NCI-H2196 treated with DMSO at 0.1 percent for 48 hours (cell line): ENCODE measurements at regions not wholly inside any gene's neighbourhood (a gene's known extent, or its start where the extent isn't known, plus 50 kb on each side); places are given as distances from the start of the nearest gene placed in this dataset.

ENCODE experiments used
- DNase-seq: peaks from one replicate; lab custom pipeline; 2025; ENCODE audit not compliant: unreplicated experiment; lab: John Stamatoyannopoulos, UW

DNA sequence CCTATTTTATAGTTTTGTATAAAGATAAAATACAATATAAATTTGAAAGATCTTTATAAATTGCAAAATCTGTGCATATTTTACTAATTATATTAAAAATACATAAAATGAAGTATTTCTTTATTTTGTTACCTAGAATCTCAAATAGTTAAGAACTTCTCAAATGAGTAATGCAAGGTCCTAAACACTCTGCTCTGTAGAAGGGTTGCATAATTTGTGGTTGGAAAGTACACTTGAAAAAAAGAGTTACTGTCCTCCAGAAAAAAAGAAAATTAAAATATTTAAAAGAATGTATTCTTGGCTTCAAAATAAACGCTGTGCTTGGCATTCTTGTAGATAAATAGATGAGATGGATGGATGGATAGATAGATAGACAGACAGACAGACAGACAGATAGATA is 428.8 kb upstream of the CDH6 start:
- no peak for DNase-seq

DNA sequence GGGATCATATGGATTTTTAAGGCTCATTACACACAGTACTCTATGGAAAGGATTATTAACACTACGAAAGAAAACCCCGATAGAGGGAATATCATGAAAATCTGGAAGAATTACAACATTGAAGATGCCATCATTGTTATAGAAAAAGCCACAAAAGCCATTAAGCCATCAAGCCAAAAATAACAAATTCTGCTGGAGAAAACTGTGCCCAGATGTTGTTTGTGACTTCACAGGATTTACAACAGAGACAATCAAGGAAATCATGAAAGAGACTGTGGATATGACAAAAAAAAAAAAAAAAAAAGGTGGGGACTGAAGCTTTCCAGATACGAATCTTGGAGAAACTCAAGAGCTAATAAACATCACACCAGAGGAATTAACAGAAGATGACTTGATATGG is 433.8 kb upstream of the CDH6 start:
- DNase-seq: no peak

DNA sequence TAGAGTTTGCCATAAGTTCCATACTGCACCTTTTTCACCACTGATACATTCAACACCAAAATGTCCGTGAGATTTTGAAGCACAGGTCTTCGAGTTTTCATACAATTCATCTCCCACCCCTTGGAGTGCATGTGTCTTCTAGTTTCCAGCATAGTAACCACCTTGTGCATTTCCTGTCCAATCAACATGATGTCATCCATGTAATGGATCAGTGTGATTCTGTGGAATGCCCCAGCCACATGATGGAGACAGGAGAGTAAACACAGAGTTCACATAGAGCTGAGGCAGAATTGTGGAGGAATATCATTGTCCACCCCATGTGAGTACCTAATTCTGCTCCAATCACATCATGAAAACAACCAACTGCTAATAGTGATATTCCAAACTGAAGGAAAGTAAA is 441.5 kb upstream of the CDH6 start:
- no peak for DNase-seq

DNA sequence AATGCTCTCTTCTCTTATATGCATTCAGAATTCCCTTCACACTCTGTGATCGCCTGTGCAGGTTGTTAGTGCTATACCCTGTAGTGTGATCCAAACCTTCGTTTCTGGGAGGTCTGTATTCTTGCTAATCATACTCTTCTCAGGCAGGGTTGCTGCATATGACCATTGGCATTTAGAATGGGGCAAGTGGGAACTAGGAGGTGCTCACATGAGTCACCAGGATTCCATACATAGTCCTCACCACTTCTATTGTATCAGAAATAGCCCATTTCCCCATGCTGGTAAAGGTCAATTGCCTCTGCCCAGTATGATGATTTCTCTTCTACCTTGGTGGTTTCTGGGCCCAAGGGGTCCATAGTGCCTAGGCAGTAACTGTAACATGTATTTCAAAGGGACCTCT is 443.5 kb upstream of the CDH6 start:
- no peak for DNase-seq

DNA sequence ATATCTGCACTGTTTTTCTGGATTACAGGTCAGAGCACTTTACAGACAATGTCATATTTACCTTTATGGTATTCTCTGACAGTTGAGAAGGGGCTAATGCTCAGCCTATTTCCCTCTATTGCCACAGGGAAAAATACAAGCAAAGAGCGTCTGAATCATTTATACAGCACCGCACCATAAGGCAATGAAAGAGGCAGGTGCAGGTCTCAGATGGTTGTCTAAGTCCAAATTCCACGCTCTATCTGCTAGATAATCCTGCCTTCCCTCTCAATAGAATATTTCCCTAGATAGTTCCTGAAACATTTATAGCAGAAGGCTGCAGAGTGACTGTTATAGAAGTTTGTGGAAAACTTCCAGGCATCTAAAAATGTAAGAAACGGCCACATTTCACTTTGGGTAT is 446.1 kb upstream of the CDH6 start:
- no peak for DNase-seq

DNA sequence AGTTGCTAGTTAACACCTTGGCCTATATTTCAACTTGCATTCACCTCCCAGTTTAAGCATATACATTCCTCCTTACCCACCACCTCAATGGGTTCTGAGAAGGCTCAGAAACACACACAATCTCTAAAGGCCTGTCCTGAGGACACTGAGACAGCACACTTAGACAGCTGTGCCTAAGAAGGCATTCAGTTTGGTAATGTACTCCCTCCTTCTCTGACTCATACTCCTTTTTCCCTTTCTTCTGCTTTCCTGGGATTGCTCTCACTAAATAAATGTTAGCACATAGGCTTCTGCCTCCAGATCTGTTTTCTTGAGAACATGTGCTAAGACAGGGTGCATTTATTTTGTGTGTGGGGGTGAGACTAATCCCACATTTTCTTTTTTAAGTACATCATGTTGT is 456.8 kb upstream of the CDH6 start:
- DNase-seq: no peak

DNA sequence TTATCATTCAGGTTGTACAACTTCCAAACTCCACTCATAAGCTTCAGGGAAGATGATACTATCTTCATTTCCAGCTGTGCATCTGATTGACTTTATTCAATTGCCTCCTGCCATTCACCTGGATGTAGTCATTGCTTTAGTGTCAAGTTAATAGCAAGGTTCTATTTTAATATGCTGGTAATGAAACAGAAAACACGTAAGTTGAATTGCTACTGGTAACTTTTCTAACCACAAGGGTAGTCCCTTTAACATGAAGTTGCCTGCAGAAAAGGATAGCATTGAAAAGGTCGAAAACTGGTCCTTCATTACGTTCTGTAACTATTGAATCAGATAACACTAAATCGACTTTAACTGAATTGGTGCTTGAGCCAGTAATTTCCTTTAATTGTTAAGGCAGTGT is 459.4 kb upstream of the CDH6 start:
- DNase-seq: no peak

DNA sequence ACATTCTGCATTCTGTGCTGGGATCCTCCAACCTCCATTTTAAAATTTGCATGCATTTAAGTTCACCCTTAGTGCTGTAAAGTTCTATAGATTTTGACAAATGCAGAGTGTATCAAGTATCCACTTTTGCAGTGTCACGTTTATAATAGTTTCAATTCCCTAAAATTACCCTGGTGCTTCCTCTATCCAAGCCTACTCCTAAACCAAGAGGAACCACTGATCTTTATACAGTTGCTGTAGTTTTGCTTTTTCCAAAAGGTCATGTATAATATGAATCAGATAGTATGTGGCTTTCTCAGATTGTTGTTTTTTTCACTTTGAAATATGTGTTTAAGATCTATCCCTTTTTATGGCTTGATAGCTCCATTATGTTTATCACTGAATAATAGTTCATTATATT is 468.4 kb upstream of the CDH6 start:
- DNase-seq: no peak

DNA sequence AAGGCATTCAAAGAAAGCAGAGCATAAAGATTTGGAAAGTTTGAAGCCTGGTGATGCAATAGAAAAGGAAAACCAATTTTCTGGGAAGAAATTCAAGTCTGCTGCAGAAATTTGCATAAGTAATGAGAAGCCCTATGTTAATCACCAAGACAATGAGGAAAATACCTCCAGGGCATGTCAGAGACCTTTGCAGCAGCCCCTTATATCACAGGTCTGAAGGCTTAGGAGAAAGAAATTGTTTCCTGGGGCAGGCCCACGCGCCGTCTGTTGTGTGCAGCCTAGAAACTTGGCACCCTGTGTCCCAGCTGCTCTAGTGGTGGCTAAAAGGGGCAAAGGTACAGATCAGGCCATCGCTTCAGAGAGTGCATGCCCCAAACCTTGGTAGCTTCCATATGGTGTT is 495.3 kb upstream of the CDH6 start:
- DNase-seq: no peak

DNA sequence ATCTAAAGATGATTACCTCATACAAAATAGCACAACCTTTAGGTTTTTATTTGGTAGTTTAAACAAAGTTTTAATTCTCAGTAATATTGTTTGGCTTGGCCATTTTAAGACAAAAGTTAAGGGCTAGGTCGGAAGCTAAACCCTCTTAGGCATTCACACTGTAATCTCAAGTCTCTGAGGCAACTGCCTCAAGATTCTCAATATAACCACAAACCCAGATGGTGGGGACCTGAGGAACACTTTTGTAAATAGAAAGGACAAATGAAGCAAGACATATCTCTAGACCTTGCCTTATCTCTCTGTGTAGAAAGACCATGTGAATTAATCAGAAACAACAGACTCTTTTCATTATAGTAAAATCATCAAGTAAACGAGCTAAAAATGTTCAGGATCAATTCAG is 500.2 kb upstream of the CDH6 start:
- DNase-seq: no peak

DNA sequence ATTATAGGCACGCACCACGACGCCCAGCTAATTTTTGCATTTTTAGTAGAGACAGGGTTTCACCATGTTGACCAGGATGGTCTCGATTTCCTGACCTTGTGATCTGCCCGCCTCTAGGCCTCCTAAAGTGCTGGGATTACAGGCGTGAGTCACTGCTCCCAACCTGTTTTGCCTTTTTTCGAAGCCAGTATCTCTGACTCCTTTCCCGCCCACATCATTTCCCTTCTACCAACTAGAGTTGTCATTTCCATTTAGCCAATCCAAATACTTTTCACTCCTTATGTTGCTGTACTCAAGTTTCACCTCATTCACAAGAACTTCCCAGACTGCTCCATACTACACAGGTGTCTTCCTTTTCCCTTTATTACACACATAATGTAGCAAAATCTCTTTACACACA is 502.6 kb upstream of the CDH6 start:
- DNase-seq: no peak

DNA sequence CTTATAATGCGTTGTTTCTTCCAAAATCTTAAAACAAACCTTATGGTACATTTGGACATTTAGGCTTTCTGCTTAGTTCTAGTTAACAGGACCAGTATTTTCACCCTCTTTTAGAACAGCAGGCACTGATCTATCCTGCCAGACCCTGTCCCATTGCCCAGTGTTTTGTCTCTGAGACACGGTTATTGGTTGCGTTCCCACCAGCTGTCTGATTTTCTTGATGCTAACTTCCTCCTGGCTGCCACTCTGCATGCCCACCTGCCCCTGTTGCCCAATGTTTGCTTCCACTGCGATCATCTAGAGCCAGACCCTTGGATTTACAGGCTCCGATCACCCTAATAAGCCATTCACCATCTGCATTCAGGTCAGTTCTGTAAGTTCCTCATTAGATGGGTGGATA is 506.0 kb upstream of the CDH6 start:
- DNase-seq: no peak

DNA sequence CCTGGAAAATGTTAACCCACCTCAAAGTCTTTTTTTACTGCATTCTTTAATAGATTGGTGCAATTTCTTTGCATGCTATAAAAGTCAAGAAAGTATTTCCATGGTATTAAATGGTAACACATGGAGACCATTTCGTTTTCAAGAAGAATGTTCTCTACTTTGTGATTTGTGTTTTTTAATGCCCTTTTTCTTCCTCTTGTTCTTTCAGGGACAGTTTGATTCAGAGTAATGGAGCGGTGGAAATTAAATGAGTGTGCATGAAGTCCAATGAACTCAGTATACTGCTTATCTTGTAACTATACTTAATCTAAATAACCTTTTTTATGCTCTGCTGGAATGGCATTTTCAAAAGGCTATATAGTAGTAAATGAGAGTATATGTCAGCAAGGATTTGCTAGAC is 507.0 kb upstream of the CDH6 start:
- DNase-seq: no peak

DNA sequence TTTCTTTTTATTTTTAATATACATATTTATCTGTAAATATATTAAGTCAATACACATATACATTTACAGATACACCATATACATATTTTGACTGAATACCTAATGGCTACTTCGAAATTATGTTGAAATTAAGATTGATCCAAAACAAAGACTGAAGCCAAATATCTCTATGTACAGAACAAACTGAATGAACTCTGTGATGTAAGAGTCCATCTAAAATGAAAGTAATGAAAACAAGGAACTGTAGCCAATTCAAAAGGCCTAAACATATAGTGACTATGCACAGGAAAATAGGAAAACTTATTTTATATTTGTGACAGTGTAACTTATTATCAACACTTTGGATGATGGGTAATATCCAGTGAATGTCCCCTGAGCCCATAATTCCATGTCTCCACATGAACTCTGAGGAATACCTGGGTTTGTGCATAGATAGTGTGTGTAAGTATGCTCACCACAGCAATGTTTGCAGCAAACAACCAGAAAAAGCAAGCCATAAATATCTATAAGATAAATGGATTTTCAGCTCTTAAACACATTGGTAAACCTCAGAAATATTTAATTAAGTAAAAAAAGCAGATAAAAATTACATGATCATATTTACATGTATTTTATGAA is 517.2 kb upstream of the CDH6 start:
- DNase-seq: no peak

DNA sequence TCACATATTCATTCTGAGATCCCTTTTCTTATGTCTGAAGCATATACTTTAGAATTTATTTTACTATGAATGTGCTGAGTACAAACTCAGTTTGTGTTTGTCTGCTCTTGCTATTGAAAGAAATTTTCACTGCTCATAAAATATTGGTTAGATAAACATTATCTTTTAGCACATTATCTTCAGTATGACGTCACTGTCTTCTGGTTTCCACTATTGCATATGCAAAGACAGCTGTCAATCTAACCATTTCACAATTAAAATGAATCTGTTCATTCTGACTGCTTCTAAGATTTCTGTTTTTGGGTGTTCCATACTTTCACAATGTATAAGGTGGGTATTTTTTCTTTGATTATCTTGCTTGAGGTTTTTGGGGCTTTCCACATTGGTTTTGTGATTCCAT is 526.2 kb upstream of the CDH6 start:
- no peak for DNase-seq

DNA sequence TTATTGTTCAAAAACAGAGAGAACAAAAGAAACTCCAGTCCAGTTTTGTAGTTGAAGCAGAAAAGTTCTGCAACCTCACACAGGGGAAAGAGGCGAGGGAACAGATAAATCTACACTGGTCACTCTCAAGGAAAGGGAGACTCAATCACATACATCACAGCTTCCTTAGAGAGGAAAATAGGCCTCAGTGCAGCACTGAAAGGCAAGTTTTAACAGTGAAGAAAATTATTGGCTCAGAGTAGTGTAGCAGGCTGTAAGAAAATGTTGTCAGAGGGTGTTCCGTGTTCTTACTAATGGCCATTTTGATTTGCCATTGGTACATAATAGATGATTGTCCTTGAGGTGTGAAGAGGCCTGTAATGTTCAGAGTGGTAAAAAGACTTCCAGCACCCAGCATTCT is 530.0 kb upstream of the CDH6 start:
- DNase-seq: no peak

DNA sequence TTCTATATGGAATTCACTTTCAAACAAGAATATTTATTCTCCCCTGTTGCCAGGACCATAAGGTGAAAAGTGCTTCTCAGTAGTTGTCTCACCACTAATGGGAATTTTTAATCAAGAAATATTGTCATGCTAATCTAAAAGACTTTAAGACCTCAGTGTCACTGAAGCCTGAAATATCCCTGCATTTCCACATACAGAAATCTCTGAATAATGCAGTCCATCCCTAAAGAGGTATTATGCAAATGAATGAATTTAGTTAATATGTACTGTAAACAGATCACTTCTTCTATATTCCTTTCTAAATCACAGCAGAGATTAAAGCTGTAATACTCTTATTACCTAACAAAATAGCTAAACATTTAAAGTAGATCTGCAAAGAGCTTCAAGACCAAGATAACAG is 531.1 kb upstream of the CDH6 start:
- no peak for DNase-seq

DNA sequence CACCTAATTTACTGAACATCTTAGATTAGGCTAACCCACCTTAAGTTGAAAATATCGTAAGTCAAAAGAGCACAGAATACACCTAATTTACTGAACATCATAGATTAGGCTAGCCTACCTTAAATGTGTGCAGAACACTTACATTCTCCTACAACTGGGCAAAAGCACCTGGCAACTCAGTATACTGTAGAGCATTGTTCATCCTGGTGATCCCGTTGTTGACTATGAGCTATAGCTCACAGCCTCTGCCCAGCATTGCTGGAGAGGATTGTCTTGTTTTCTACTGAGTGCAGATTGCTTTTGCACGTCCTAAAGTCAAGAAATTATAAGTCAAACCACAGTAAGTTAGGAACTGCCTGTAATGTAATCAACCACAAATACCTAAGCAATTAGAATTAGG is 531.8 kb upstream of the CDH6 start:
- DNase-seq: no peak

DNA sequence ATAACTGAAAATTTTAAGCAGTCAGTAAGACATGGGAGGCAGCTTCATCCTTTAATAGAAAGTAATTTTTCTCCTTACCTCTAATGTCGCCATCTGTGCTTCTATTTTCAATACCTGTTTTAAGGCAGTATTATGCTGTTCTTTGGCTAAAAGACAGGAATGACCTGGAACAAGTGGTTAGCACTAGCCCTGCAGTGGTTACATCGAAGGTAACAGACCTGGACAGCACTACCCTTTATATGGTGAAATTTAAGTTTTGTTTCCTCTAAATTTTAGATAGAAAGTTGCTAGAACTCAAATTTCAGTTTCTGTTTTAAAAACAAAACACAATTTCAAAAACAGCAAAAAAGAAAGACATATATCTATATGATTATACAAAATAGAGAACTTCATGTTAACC is 534.1 kb upstream of the CDH6 start:
- no peak for DNase-seq

DNA sequence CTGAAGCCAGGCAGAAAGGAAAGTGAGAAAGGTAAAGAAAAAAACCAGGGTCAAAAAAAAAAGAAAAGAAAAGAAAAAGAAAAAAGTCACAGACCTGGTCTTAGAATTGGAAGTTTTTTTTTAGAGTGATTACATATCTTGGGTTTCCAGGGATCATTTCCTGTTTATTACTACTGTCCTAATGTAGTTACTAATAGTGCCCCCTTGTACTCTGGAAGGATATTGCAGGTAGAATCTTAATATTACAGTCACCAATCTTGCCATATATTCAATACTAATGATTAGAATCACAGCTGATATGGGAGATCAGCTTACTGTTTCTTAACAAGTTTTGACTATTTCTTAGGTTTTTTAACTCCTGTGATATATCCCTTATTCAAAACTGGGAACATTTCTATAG is 543.2 kb upstream of the CDH6 start:
- no peak for DNase-seq

DNA sequence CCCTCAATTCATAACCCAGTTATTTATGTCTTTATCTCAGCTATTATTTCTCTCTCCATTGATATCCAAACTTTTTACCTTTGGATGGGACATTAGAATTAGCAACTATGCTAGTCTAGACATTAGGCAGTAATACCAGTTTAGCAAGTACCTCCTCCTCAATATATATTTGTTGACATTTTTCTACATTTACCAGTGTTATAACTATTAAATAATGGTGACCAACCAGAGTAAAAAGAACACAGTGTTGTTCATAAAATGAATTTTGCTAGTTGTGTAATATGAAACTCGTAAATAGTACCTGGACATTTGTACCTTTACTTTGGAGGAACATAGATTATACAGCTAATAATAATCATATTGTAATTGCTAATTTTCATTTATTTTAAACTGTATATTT is 554.6 kb upstream of the CDH6 start:
- DNase-seq: no peak

DNA sequence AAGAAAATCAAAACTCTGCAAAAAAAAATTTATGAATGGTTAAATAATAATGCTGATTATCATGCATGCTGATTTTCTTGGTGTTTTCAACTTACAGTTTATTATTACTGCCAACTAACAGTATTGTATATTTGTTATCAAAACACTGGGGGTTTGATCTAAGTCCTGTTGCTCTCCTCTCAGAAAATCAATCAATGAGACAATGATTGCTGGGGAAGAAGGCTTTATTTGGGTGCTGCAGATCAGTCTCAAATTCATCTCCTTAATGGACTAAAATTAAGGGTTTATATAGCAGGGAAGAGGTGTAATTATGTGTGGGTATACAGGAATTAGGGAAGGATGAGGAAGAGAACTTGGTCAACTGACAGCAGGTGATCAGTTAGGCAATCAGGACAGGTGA is 565.5 kb upstream of the CDH6 start:
- no peak for DNase-seq

DNA sequence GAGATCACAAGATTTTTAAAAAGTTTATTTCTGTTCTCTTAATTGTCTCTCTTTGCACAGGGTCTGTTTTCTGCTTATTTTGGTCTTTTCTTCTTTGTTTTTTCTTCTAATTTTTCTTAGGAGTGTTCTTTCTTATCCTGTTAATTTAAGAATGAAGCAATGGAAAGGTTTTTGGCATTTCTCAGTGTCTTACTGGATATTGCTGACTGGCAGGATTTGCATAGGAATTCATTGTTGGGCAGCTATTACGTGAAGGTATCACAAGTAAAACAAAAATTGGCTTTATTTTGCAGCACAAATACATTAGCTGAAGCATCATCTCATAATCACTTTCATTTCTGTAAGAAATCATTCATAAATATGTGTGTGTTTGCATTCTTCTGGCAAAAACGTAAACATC is 566.9 kb upstream of the CDH6 start:
- DNase-seq: no peak

DNA sequence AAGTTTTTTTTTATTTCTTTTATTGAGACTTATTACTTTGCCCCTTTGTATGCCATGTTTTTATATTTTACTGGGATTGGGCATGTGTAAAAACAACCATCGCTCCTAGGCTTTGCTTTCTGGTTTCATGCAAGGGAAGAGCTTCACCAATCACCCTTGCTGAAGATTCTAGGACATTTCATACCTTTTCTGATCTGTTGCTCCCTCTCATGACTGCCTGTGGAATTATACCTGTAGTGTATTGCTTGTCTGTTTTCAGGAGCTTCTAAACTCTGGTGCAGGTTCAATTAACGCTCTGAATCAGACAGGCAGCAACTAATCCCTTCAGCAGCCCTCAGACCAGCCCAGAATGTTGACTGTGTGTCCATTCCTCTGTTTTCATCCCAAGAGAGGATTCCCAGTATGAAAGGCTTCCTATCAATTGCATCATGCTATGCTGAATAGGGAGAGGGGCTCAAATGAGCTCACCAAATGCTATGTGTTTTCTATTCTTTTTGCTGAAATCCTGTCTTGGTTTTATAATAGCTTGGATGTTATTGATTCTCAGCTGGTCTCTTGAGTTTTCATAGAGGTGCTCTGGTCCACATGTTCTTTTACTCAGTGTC is 572.9 kb upstream of the CDH6 start:
- DNase-seq: no peak
